ENCODE measurements at regions not wholly inside any gene's neighbourhood (a gene's known extent, or its start where the extent isn't known, plus 50 kb on each side); places are given as distances from the start of the nearest gene placed in this dataset.

GRCh38 chr12:67067453-67068203, 201.5 kb upstream of the CAND1 start:
- TF ChIP-seq POLR2A (IDR thresholded peaks at IDR 0.05; ENCODE audit: low read depth, low read length) (no peak), POLR2AphosphoS5 (IDR thresholded peaks at IDR 0.05; ENCODE audit: low read depth, low read length) (no peak), SPI1 (IDR thresholded peaks at IDR 0.05; ENCODE audit: low read depth, low read length) (no peak), POU2F2 (IDR thresholded peaks at IDR 0.05; ENCODE audit: low read depth, low read length) (no peak), TAF1 (IDR thresholded peaks at IDR 0.05; ENCODE audit: low read depth, low read length) (no peak)

Measured in GM12891 (cell line).